ENCODE measurements at regions not wholly inside any gene's neighbourhood (a gene's known extent, or its start where the extent isn't known, plus 50 kb on each side); places are given as distances from the start of the nearest gene placed in this dataset.

DNA sequence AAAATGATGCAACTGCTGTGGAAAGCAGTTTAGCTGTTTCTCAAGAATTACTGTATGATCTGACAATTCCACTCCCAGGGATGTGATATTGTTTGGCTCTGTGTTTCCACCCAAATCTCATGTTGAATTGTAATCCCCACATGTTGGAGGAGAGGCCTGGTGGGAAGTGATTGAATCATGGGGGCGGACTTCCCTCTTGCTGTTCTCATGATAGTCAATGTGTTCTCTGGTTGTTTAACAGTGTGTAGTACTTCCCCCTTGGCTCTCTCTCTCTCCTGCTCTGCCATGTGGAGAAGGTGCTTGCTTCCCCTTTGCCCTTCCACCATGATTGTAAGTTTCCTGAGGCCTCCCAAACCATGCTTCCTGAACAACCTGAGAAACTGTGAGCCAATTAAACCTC is 93.4 kb upstream of the CPM start:
- Mint-ChIP-seq H3K9me3 (no peaks in the 10 kb centered on the region), H3K4me3 (no peak overlapping the region), H3K27ac (no peak overlapping the region; the same call in 1 of the 2 replicates), H3K4me1 (no peaks in the 10 kb centered on the region), H3K27me3 (ENCODE audit: low read depth) (no peaks in the 10 kb centered on the region), H3K36me3 (no peaks in the 10 kb centered on the region)
- CTCF ChIA-PET: no interaction called here
- no peak for ATAC-seq
- TF ChIP-seq NFATC4 (CRISPR knock-in tag; IDR thresholded peaks at IDR 0.05) (no peak), RELA (CRISPR knock-in tag; IDR thresholded peaks at IDR 0.05; ENCODE audit: borderline replicate concordance) (no peak), E2F5 (CRISPR knock-in tag; IDR thresholded peaks at IDR 0.05) (no peak), TP53 (CRISPR knock-in tag; IDR thresholded peaks at IDR 0.05) (no peak), OVOL2 (CRISPR knock-in tag; IDR thresholded peaks at IDR 0.05; ENCODE audit: borderline replicate concordance) (no peak), MLX (CRISPR knock-in tag; IDR thresholded peaks at IDR 0.05) (no peak), TEAD1 (CRISPR knock-in tag; IDR thresholded peaks at IDR 0.05) (no peak), NFYB (CRISPR knock-in tag; conservative IDR thresholded peaks at IDR 0.05; ENCODE audit: low read depth) (no peak), IRF2 (CRISPR knock-in tag; IDR thresholded peaks at IDR 0.05; ENCODE audit: borderline replicate concordance, low read depth) (no peak), SOX15 (CRISPR knock-in tag; IDR thresholded peaks at IDR 0.05) (no peak)
- DNase-seq (ENCODE audit: low spot score): no peak
- POLR2A ChIA-PET: no interaction called here

DNA sequence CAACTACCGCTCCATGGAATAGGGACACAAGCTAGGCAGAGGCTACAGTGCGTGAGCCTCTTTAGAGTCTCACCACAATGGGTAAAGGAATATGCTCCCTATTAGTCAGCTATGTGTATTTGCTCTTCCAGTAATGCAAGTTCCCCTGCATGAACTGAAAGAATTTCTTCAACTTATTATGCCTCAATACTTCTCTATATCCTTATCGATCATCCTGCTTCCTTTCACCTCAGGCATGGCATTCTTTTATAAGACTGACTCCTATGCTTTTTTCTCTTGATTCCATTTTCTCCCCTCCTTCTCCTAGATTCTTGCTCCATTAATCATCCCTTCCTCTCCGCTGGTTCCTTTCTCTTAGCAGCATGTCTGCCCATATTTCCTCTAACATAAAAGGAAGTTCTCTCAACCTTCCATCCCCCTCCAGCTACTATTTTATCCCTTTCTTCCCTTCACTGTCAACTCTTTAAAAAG is 94.5 kb upstream of the CPM start:
- Mint-ChIP-seq H3K36me3 (no peaks in the 10 kb centered on the region), H3K9me3 (no peaks in the 10 kb centered on the region), H3K4me3 (no peak overlapping the region), H3K4me1 (no peaks in the 10 kb centered on the region), H3K27ac (no peak overlapping the region), H3K27me3 (ENCODE audit: low read depth) (no peaks in the 10 kb centered on the region)
- TF ChIP-seq, protein P1, sequence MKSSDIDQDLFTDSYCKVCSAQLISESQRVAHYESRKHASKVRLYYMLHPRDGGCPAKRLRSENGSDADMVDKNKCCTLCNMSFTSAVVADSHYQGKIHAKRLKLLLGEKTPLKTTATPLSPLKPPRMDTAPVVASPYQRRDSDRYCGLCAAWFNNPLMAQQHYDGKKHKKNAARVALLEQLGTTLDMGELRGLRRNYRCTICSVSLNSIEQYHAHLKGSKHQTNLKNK (CRISPR knock-in tag; IDR thresholded peaks at IDR 0.05): no peak
- TF ChIP-seq SMAD3 (CRISPR knock-in tag; IDR thresholded peaks at IDR 0.05; ENCODE audit: borderline replicate concordance): no peak
- TF ChIP-seq, protein P2, sequence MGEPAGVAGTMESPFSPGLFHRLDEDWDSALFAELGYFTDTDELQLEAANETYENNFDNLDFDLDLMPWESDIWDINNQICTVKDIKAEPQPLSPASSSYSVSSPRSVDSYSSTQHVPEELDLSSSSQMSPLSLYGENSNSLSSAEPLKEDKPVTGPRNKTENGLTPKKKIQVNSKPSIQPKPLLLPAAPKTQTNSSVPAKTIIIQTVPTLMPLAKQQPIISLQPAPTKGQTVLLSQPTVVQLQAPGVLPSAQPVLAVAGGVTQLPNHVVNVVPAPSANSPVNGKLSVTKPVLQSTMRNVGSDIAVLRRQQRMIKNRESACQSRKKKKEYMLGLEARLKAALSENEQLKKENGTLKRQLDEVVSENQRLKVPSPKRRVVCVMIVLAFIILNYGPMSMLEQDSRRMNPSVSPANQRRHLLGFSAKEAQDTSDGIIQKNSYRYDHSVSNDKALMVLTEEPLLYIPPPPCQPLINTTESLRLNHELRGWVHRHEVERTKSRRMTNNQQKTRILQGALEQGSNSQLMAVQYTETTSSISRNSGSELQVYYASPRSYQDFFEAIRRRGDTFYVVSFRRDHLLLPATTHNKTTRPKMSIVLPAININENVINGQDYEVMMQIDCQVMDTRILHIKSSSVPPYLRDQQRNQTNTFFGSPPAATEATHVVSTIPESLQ (CRISPR knock-in tag; IDR thresholded peaks at IDR 0.05): no peak
- TF ChIP-seq GRHL2 (CRISPR knock-in tag; IDR thresholded peaks at IDR 0.05; ENCODE audit: insufficient replicate concordance, severe bottlenecking): no peak
- no peak for TF ChIP-seq NR2C2 (CRISPR knock-in tag; IDR thresholded peaks at IDR 0.05)
- no peak for TF ChIP-seq NFYB (CRISPR knock-in tag; conservative IDR thresholded peaks at IDR 0.05; ENCODE audit: low read depth)
- no peak for TF ChIP-seq CBFB (CRISPR knock-in tag; IDR thresholded peaks at IDR 0.05; ENCODE audit: low read depth)
- no peak for TF ChIP-seq ETV6 (CRISPR knock-in tag; IDR thresholded peaks at IDR 0.05)
- TF ChIP-seq, protein P3, sequence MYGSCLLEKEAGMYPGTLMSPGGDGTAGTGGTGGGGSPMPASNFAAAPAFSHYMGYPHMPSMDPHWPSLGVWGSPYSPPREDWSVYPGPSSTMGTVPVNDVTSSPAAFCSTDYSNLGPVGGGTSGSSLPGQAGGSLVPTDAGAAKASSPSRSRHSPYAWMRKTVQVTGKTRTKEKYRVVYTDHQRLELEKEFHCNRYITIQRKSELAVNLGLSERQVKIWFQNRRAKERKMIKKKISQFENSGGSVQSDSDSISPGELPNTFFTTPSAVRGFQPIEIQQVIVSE (CRISPR knock-in tag; IDR thresholded peaks at IDR 0.05; ENCODE audit: borderline replicate concordance): no peak
- TF ChIP-seq MYBL2 (CRISPR knock-in tag; IDR thresholded peaks at IDR 0.05): no peak
- no peak for TF ChIP-seq USF2 (CRISPR knock-in tag; IDR thresholded peaks at IDR 0.05)
- TF ChIP-seq, protein P4, sequence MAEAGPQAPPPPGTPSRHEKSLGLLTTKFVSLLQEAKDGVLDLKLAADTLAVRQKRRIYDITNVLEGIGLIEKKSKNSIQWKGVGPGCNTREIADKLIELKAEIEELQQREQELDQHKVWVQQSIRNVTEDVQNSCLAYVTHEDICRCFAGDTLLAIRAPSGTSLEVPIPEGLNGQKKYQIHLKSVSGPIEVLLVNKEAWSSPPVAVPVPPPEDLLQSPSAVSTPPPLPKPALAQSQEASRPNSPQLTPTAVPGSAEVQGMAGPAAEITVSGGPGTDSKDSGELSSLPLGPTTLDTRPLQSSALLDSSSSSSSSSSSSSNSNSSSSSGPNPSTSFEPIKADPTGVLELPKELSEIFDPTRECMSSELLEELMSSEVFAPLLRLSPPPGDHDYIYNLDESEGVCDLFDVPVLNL (CRISPR knock-in tag; IDR thresholded peaks at IDR 0.05; ENCODE audit: borderline replicate concordance, low read depth): no peak
- TF ChIP-seq, protein P5, sequence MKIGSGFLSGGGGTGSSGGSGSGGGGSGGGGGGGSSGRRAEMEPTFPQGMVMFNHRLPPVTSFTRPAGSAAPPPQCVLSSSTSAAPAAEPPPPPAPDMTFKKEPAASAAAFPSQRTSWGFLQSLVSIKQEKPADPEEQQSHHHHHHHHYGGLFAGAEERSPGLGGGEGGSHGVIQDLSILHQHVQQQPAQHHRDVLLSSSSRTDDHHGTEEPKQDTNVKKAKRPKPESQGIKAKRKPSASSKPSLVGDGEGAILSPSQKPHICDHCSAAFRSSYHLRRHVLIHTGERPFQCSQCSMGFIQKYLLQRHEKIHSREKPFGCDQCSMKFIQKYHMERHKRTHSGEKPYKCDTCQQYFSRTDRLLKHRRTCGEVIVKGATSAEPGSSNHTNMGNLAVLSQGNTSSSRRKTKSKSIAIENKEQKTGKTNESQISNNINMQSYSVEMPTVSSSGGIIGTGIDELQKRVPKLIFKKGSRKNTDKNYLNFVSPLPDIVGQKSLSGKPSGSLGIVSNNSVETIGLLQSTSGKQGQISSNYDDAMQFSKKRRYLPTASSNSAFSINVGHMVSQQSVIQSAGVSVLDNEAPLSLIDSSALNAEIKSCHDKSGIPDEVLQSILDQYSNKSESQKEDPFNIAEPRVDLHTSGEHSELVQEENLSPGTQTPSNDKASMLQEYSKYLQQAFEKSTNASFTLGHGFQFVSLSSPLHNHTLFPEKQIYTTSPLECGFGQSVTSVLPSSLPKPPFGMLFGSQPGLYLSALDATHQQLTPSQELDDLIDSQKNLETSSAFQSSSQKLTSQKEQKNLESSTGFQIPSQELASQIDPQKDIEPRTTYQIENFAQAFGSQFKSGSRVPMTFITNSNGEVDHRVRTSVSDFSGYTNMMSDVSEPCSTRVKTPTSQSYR (CRISPR knock-in tag; IDR thresholded peaks at IDR 0.05): no peak
- no peak for TF ChIP-seq FOXP1 (CRISPR knock-in tag; IDR thresholded peaks at IDR 0.05; ENCODE audit: borderline replicate concordance)
- DNase-seq (ENCODE audit: low spot score) (no peak), ATAC-seq (no peak)
- POLR2A ChIA-PET: no interaction called here
- CTCF ChIA-PET: no interaction called here
